ENCODE measurements at regions not wholly inside any gene's neighbourhood (a gene's known extent, or its start where the extent isn't known, plus 50 kb on each side); places are given as distances from the start of the nearest gene placed in this dataset.
"Not testable (repeated sequence)": the region's sequence is repeated elsewhere in the genome, so short reads cannot be mapped to it uniquely, and the experiment has no call there.

- H3K4me1 ChIP-seq; H3K36me3 ChIP-seq; intact Hi-C loops (cut with DNase I; ENCODE audit: low total_unique reads); H3K4me3 ChIP-seq; H3K9me3 ChIP-seq; H3K27ac ChIP-seq; H3K27me3 ChIP-seq; DNase-seq: not testable (repeated sequence)
- WGBS, 5 donors: 57 to 86% (median 70%) methylated on average over 1 of the region's 1 CpG
Observed at GRCh38 chr10:46645110-46645509, 66.2 kb downstream of the SYT15 start.

DNA sequence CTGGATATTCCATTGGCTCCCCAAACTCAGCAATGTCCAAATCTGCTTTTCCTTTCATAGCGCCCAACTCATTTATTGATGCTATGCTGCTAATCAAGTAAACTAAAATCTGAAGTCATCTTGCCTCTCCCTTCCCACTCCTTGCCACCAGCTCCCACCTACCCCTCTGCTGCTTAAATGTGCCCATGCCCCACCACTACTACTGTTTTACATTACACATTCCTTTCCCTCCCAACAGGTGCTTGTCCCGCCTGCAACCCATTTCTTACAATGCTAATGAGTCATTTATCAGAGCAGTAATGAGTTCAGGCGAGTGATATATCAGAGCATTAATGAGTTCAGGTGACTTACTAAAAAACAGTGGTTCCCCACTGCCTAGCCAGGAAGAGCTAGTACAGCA, 67.2 kb downstream of the SYT15 start:
- H3K9me3 ChIP-seq; DNase-seq; intact Hi-C loops (cut with DNase I; ENCODE audit: low total_unique reads); H3K27me3 ChIP-seq; H3K4me3 ChIP-seq; H3K4me1 ChIP-seq; H3K27ac ChIP-seq; H3K36me3 ChIP-seq: not testable (repeated sequence)
- WGBS, 5 donors: 34 to 79% (median 73%) methylated on average over 1 to 3 of the region's 3 CpGs

DNA sequence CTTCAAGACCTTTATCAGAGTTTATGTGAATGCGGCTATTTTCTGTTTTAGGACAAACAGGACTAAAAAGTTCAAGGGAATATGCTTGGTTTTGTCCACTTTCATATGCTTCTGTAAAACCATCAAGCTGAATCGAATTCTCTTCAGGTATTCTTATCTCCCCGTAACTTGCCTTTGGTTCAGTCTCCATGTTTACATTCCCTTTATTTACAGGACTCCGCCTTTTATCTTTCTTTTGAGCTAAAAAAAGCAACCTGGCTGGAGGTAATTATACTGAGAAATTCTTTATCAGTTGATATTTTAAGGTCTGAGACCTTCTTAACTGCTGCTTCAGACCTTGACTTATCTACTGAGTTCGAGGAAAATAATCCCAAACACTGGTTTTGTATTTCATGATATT, 72.0 kb downstream of the SYT15 start:
- 0 to 13% (median 11%) methylated on average over 1 of the region's 5 CpGs; no CpG with 5 or more reads in 2 of the 5 donors for WGBS, 5 donors
- H3K9me3 ChIP-seq; H3K36me3 ChIP-seq; H3K4me1 ChIP-seq; DNase-seq; intact Hi-C loops (cut with DNase I; ENCODE audit: low total_unique reads); H3K27me3 ChIP-seq; H3K4me3 ChIP-seq; H3K27ac ChIP-seq: not testable (repeated sequence)

GRCh38 chr10:46657437-46657836, 78.5 kb downstream of the SYT15 start:
- H3K4me1 ChIP-seq; H3K27ac ChIP-seq; H3K9me3 ChIP-seq; H3K4me3 ChIP-seq; intact Hi-C loops (cut with DNase I; ENCODE audit: low total_unique reads); H3K27me3 ChIP-seq; H3K36me3 ChIP-seq; DNase-seq: not testable (repeated sequence)
- WGBS, 5 donors: no CpG with 5 or more reads among the region's 3 CpGs

GRCh38 chr10:46660027-46660834, 81.3 kb downstream of the SYT15 start:
- WGBS, 5 donors: 14 to 38% (median 26%) methylated on average over 1 of the region's 8 CpGs
- H3K27ac ChIP-seq; H3K4me3 ChIP-seq; H3K4me1 ChIP-seq; H3K27me3 ChIP-seq; H3K36me3 ChIP-seq; H3K9me3 ChIP-seq; DNase-seq; intact Hi-C loops (cut with DNase I; ENCODE audit: low total_unique reads): not testable (repeated sequence)

DNA sequence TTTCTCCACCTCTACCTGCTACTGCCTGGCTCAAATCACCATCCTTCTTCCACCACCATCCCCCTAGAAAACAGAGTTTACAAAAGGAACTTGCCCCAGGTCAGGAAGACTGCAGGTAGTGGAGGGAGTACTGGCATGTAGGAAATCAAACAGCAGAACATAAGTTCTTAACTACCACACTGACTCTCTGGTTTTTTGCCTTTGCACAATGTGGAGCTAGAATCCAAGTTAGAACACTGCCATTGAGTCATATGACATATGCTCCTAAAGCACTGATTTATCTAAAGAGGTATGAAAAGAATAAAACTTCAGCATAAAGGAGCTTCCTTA, 81.9 kb downstream of the SYT15 start:
- H3K36me3 ChIP-seq; H3K9me3 ChIP-seq; H3K27me3 ChIP-seq; H3K4me3 ChIP-seq; H3K4me1 ChIP-seq; intact Hi-C loops (cut with DNase I; ENCODE audit: low total_unique reads); H3K27ac ChIP-seq; DNase-seq: not testable (repeated sequence)

DNA sequence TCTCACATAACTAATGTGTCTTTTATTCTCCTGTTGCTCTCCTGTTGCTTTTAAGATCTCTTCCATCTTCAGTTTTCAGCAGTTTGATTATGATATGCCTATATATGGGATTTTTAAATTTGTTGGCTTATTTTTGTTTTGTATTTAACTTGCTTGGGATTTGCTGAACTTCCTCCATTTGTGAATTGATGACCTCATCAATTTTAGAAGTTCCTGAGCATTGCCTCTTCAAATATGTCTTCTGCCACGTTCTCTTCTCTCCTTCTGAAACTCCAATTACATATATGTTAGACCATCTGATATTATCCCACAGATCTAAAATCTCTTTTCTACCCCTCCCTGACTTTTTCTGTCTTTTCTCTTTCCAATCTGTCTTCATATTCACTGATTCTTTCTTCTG, 86.6 kb downstream of the SYT15 start:
- H3K4me3 ChIP-seq; H3K36me3 ChIP-seq; intact Hi-C loops (cut with DNase I; ENCODE audit: low total_unique reads); H3K9me3 ChIP-seq; H3K27me3 ChIP-seq; H3K4me1 ChIP-seq; DNase-seq; H3K27ac ChIP-seq: not testable (repeated sequence)
- 63 to 83% (median 79%) methylated on average over 1 of the region's 1 CpG; no CpG with 5 or more reads in 1 of the 5 donors for WGBS, 5 donors

DNA sequence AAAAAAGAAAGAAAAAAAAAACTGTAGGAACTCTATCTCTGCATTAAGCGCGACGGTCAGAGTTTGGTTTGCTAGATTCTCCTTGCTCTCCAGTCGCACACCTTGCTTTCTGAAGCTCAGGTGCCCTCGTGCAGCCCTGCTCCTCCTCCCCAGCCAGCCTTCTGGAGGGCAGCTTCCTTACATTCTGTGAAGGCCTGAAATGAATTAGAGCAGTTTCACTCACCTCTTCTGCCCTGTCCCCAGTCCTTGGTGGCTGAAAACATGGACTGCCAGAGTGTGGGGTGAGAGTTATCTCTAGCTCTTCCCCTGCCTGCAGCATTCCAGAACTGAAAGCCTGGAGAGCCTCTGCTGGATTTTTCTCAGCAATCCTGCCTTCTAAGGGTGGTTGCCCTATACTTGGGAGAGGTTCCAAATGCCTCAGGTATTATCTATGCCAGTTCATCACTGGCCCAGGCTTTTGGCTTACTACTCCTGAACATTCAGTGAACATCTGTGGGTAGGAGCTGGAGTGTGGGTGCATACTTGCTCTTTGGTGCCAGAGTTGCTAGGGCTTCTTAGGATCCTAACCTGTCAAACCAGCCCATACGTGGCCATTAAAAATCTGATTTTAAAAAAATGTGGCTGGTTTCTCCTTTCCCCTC, 89.5 kb downstream of the SYT15 start:
- H3K4me1 ChIP-seq; intact Hi-C loops (cut with DNase I; ENCODE audit: low total_unique reads); H3K27ac ChIP-seq; H3K27me3 ChIP-seq; H3K9me3 ChIP-seq; H3K4me3 ChIP-seq; H3K36me3 ChIP-seq; DNase-seq: not testable (repeated sequence)
- 84 to 87% (median 86%) methylated on average over 3 to 6 of the region's 6 CpGs for WGBS, 5 donors

GRCh38 chr10:46677836-46678435, 99.0 kb downstream of the SYT15 start:
- H3K27ac ChIP-seq; H3K27me3 ChIP-seq; H3K4me1 ChIP-seq; intact Hi-C loops (cut with DNase I; ENCODE audit: low total_unique reads); H3K9me3 ChIP-seq; H3K36me3 ChIP-seq; H3K4me3 ChIP-seq; DNase-seq: not testable (repeated sequence)
- 33 to 85% (median 54%) methylated on average over 2 of the region's 8 CpGs; no CpG with 5 or more reads in 1 of the 5 donors for WGBS, 5 donors

DNA sequence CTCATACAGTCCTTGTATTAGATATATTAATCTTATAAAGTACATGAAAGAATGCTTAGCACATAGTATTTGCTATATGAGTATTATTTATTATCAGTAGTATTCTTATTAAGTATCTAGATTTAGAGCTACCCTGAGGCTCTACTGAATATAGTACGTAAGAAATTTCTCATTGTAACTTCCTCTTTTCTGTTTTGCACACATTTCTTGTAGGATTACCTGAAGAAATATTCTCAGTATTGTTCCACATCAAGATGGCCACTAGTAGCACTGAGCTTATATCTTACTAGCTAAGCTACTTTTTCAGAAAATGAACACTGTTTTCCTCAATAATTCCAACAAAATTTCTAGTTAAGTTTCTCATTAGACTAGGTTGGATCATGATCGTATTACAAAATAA, 112.5 kb downstream of the SYT15 start:
- H3K9me3 ChIP-seq; H3K4me1 ChIP-seq; DNase-seq; intact Hi-C loops (cut with DNase I; ENCODE audit: low total_unique reads); H3K36me3 ChIP-seq; H3K27ac ChIP-seq; H3K27me3 ChIP-seq; H3K4me3 ChIP-seq: not testable (repeated sequence)
- no CpG with 5 or more reads among the region's 2 CpGs for WGBS, 5 donors

GRCh38 chr10:46693218-46693617, 114.3 kb downstream of the SYT15 start:
- H3K36me3 ChIP-seq; H3K27ac ChIP-seq; H3K9me3 ChIP-seq; H3K27me3 ChIP-seq; H3K4me1 ChIP-seq; DNase-seq; H3K4me3 ChIP-seq; intact Hi-C loops (cut with DNase I; ENCODE audit: low total_unique reads): not testable (repeated sequence)
- WGBS, 5 donors: 0 to 8% (median 5%) methylated on average over 1 to 2 of the region's 2 CpGs

- H3K4me1 ChIP-seq; H3K27me3 ChIP-seq; intact Hi-C loops (cut with DNase I; ENCODE audit: low total_unique reads); DNase-seq; H3K36me3 ChIP-seq; H3K27ac ChIP-seq; H3K9me3 ChIP-seq; H3K4me3 ChIP-seq: not testable (repeated sequence)
Observed at GRCh38 chr10:46717264-46717663, 138.3 kb downstream of the SYT15 start.
